SK-N-SH treated with all-trans-retinoic acid at 6 μM for 48 hours (cell line): ENCODE measurements at regions not wholly inside any gene's neighbourhood (a gene's known extent, or its start where the extent isn't known, plus 50 kb on each side); places are given as distances from the start of the nearest gene placed in this dataset.

Experiments
- ESRRG ChIP-seq: fragments of 250-450 bp; sonication (Bioruptor Pico); IDR thresholded peaks from 2 replicates; pipeline ENCODE4 v1.6.1; 2021; ENCODE audit warnings: mild to moderate bottlenecking
- OSR1 ChIP-seq: fragments of 250-450 bp; sonication (Bioruptor Pico); IDR thresholded peaks from 2 replicates; pipeline ENCODE4 v1.8.0; 2022; ENCODE audit warnings: moderate library complexity, mild to moderate bottlenecking, inconsistent platforms
- TOX ChIP-seq: fragments of 250-450 bp; sonication (Bioruptor Pico); IDR thresholded peaks from 2 replicates; pipeline ENCODE4 v1.8.0; 2021; ENCODE audit warnings: mild to moderate bottlenecking, moderate library complexity, borderline replicate concordance
- ZFP30 ChIP-seq: fragments of 450-650 bp; formaldehyde crosslinking; IDR thresholded peaks from 2 replicates; pipeline ENCODE4 v1.5.0; 2022; ENCODE audit warnings: mild to moderate bottlenecking, moderate library complexity
- ZNF565 ChIP-seq: fragments of 450-650 bp; formaldehyde crosslinking; conservative IDR thresholded peaks from 2 replicates; pipeline ENCODE4 v1.5.0; 2020; ENCODE audit warnings: low read depth, mild to moderate bottlenecking, moderate library complexity
- ZNF8 ChIP-seq: fragments of 450-650 bp; formaldehyde crosslinking; IDR thresholded peaks from 2 replicates; pipeline ENCODE4 v1.5.0; 2020; ENCODE audit warnings: mild to moderate bottlenecking, moderate library complexity
- TF ChIP-seq, protein P1 (sequence below): fragments of 250-450 bp; sonication (Bioruptor Pico); IDR thresholded peaks from 2 replicates; pipeline ENCODE4 v1.5.1; 2021; ENCODE audit warnings: mild to moderate bottlenecking, moderate library complexity

DNA sequence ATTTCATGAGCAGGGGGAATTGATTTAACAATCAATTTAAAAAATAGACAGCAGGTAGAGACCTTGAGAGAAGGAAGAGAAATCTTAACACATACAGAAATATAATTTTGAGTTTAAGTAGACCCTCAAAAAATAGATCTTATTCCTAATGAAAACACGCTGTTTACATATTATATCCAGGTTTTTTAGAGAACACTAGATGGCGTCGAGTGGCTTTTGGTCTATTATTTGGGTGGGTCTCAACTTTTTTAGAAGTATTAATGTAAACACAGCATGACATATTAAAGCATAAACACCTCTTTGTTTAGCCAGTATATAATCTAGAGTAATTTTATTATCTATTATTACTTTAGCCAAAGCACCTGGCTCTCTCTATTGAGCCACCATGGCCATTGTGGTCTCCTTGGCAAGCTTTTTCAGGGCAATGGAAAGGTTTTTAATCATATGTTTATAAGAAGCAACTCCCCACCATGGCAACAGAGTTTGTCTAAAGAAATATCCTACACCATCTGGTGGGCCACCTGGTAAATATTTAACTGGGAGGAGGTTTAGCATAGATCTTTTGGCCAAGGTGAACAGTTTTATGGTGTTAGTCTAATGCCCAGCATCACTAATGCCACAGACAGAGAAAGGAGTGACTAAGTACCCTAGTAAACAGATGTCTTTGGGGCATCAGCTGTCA is 59.7 kb upstream of the PRSS1 start:
- no peak for TF ChIP-seq TOX (CRISPR knock-in tag)
- no peak for TF ChIP-seq ZFP30 (CRISPR knock-in tag)
- TF ChIP-seq ZNF8: no peak
- TF ChIP-seq ESRRG (CRISPR knock-in tag): no peak
- no peak for TF ChIP-seq OSR1 (CRISPR knock-in tag)
- TF ChIP-seq, protein P1, sequence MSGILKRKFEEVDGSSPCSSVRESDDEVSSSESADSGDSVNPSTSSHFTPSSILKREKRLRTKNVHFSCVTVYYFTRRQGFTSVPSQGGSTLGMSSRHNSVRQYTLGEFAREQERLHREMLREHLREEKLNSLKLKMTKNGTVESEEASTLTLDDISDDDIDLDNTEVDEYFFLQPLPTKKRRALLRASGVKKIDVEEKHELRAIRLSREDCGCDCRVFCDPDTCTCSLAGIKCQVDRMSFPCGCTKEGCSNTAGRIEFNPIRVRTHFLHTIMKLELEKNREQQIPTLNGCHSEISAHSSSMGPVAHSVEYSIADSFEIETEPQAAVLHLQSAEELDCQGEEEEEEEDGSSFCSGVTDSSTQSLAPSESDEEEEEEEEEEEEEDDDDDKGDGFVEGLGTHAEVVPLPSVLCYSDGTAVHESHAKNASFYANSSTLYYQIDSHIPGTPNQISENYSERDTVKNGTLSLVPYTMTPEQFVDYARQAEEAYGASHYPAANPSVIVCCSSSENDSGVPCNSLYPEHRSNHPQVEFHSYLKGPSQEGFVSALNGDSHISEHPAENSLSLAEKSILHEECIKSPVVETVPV: no peak
- TF ChIP-seq ZNF565: no peak
